Neural crest cell (in vitro differentiated cells): ENCODE measurements at regions not wholly inside any gene's neighbourhood (a gene's known extent, or its start where the extent isn't known, plus 50 kb on each side); places are given as distances from the start of the nearest gene placed in this dataset.

Experiments
- DNase-seq: peaks from one replicate; pipeline ENCODE4 v3.0.0; 2021; ENCODE audit warnings: low read depth, mixed read lengths, low spot score
- H3K27ac Mint-ChIP-seq: one replicate; pipeline ENCODE4 v1.8.0; 2021; ENCODE audit warnings: mild to moderate bottlenecking, mixed read lengths; ENCODE audit not compliant: unreplicated experiment
- H3K27me3 Mint-ChIP-seq: 2 replicates; pipeline ENCODE4 v1.8.0; 2021; ENCODE audit warnings: low read depth, mild to moderate bottlenecking, mixed read lengths
- H3K36me3 Mint-ChIP-seq: 2 replicates; pipeline ENCODE4 v1.8.0; 2021; ENCODE audit warnings: low read depth, mild to moderate bottlenecking, mixed read lengths
- H3K4me1 Mint-ChIP-seq: 2 replicates; pipeline ENCODE4 v1.8.0; 2021; ENCODE audit warnings: mixed read lengths
- H3K4me3 Mint-ChIP-seq: one replicate; pipeline ENCODE4 v1.8.0; 2021; ENCODE audit warnings: mild to moderate bottlenecking, mixed read lengths
- H3K9me3 Mint-ChIP-seq: 2 replicates; pipeline ENCODE4 v1.8.0; 2021; ENCODE audit warnings: mixed read lengths
- CTCF ChIP-seq: fragments of 200-600 bp; sonication (generic); conservative IDR thresholded peaks from 2 replicates; pipeline ENCODE4 v1.5.0; 2021; ENCODE audit warnings: antibody characterized with exemption, mild to moderate bottlenecking

GRCh38 chr1:30511106-30511505 is 212.3 kb downstream of the MATN1 start:
- no peak for DNase-seq
- H3K4me1 Mint-ChIP-seq = peaks cover 28% of the 10 kb centered on the region
- no peak overlapping the region for H3K4me3 Mint-ChIP-seq
- H3K27me3 Mint-ChIP-seq = no peaks in the 10 kb centered on the region
- TF ChIP-seq CTCF = no peak
- no peaks in the 10 kb centered on the region for H3K9me3 Mint-ChIP-seq
- H3K36me3 Mint-ChIP-seq = no peaks in the 10 kb centered on the region
- H3K27ac Mint-ChIP-seq = no peak overlapping the region

- Mint-ChIP-seq H3K9me3 (no peaks in the 10 kb centered on the region), H3K27ac (no peak overlapping the region), H3K4me1 (peaks cover 17% of the 10 kb centered on the region), H3K4me3 (no peak overlapping the region), H3K36me3 (no peaks in the 10 kb centered on the region), H3K27me3 (no peaks in the 10 kb centered on the region)
- DNase-seq = no peak
- TF ChIP-seq CTCF = no peak
These were observed 213.7 kb downstream of the MATN1 start for GRCh38 chr1:30509670-30510069.

GRCh38 chr1:30508611-30509010 is 214.8 kb downstream of the MATN1 start:
- Mint-ChIP-seq H3K27ac (peak overlapping the region; percentile 52), H3K4me3 (no peak overlapping the region), H3K9me3 (no peaks in the 10 kb centered on the region), H3K27me3 (no peaks in the 10 kb centered on the region), H3K4me1 (peaks cover 6% of the 10 kb centered on the region), H3K36me3 (no peaks in the 10 kb centered on the region)
- TF ChIP-seq CTCF = no peak
- DNase-seq = no peak

- no peaks in the 10 kb centered on the region for H3K27me3 Mint-ChIP-seq
- H3K4me1 Mint-ChIP-seq = peaks cover 5% of the 10 kb centered on the region
- no peak for DNase-seq
- no peak overlapping the region for H3K27ac Mint-ChIP-seq
- no peak for TF ChIP-seq CTCF
- H3K9me3 Mint-ChIP-seq = no peaks in the 10 kb centered on the region
- H3K4me3 Mint-ChIP-seq = no peak overlapping the region
- no peaks in the 10 kb centered on the region for H3K36me3 Mint-ChIP-seq
These were observed 215.3 kb downstream of the MATN1 start for GRCh38 chr1:30508175-30508448.

- Mint-ChIP-seq H3K4me1 (peaks cover 5% of the 10 kb centered on the region), H3K27ac (no peak overlapping the region), H3K4me3 (no peak overlapping the region), H3K9me3 (no peaks in the 10 kb centered on the region), H3K36me3 (no peaks in the 10 kb centered on the region), H3K27me3 (no peaks in the 10 kb centered on the region)
- no peak for DNase-seq
- TF ChIP-seq CTCF = no peak
These were observed 215.8 kb downstream of the MATN1 start for GRCh38 chr1:30507401-30508174.

- H3K4me1 Mint-ChIP-seq = peaks cover 5% of the 10 kb centered on the region
- no peak overlapping the region for H3K27ac Mint-ChIP-seq
- H3K4me3 Mint-ChIP-seq = no peak overlapping the region
- no peaks in the 10 kb centered on the region for H3K27me3 Mint-ChIP-seq
- no peak for TF ChIP-seq CTCF
- H3K36me3 Mint-ChIP-seq = no peaks in the 10 kb centered on the region
- no peak for DNase-seq
- H3K9me3 Mint-ChIP-seq = no peaks in the 10 kb centered on the region
These were observed 216.4 kb downstream of the MATN1 start for GRCh38 chr1:30507016-30507312.
